ENCODE measurements at regions not wholly inside any gene's neighbourhood (a gene's known extent, or its start where the extent isn't known, plus 50 kb on each side); places are given as distances from the start of the nearest gene placed in this dataset. TPM values are rescaled to one million over a fixed set of nuclear protein-coding genes. Genes with fewer than 3 reads are reported as not detected.

GRCh38 chr17:10888858-10889257 is 51.0 kb upstream of the PIRT start:
- 45 to 50% methylated on average over 4 of the region's 4 CpGs for WGBS, 2 donors
- ATAC-seq (ENCODE audit: insufficient read depth, low FRiP score): no peak

More at GRCh38 chr17:10888858-10889257, 51.0 kb upstream of the PIRT start:
- Histone ChIP-seq H3K9ac (ENCODE audit: insufficient read depth in 1 of 2, low read length in 2 of 2) (no peak overlapping the region), H3K27me3 (ENCODE audit: control insufficient read depth in 3 of 3, insufficient read depth in 3 of 3, low read length in 2 of 3) (no peaks in the 10 kb centered on the region), H3K4me1 (ENCODE audit: control insufficient read depth in 5 of 5, insufficient read depth in 5 of 5, low read length in 5 of 5) (no peaks in the 10 kb centered on the region), H3K27ac (ENCODE audit: low read depth in 1 of 2, low read length in 1 of 2) (no peak overlapping the region), H3K36me3 (ENCODE audit: control insufficient read depth in 4 of 4, insufficient read depth in 4 of 4, low read length in 4 of 4) (no peaks in the 10 kb centered on the region), H3K4me3 (no peak overlapping the region), H3K9me3 (ENCODE audit: control insufficient read depth in 4 of 4, insufficient read depth in 3 of 4, low read length in 3 of 4) (no peaks in the 10 kb centered on the region)
- no peak for DNase-seq
- no peak for TF ChIP-seq CTCF (IDR thresholded peaks at IDR 0.05; ENCODE audit: control extremely low read depth, extremely low read depth)

Small RNA genes lying in the stretch of these regions (small RNA-seq; reads per million reads assigned to genes)
- gene RN7SL601P (ENCODE audit: low replicate concordance): not detected

Data from lung (tissue), 12 donors.